Keratinocyte (primary cell): ENCODE measurements at regions not wholly inside any gene's neighbourhood (a gene's known extent, or its start where the extent isn't known, plus 50 kb on each side); places are given as distances from the start of the nearest gene placed in this dataset.

Experiments
- DNase-seq: peaks from one replicate; pipeline ENCODE4 v3.0.0-alpha.2; 2011; ENCODE audit warnings: low read depth, missing footprints, low spot score
- FAIRE-seq: peaks from 2 replicates; lab custom pipeline; 2011; peaks lifted over from hg19 to GRCh38; lab: Jason Lieb, UNC
- H2AFZ ChIP-seq: 2 replicates; pipeline ENCODE4 v1.6.0; 2012; ENCODE audit warnings: low read length, control low read depth, inconsistent platforms; ENCODE audit not compliant: control insufficient read depth
- H3K27ac ChIP-seq: 2 replicates; pipeline ENCODE4 v1.5.1; 2011; ENCODE audit warnings: low read length; ENCODE audit not compliant: control insufficient read depth, insufficient read depth
- H3K27me3 ChIP-seq: 3 replicates; pipeline ENCODE4 v1.6.0; 2011; ENCODE audit warnings: low read length; ENCODE audit not compliant: control insufficient read depth, insufficient read depth; ENCODE audit errors: extremely low read depth
- H3K36me3 ChIP-seq, 2 experiments: 2 replicates in 1 of 2; 3 replicates in 1 of 2; pipeline ENCODE4 v1.5.1; 2011; ENCODE audit warnings: low read length in 2 of 2, mild to moderate bottlenecking in 1 of 2; ENCODE audit not compliant: control insufficient read depth in 2 of 2, insufficient read depth in 2 of 2; ENCODE audit errors: extremely low read depth in 1 of 2
- H3K4me1 ChIP-seq: 3 replicates; pipeline ENCODE4 v1.5.1; 2011; ENCODE audit warnings: low read length; ENCODE audit not compliant: control insufficient read depth, insufficient read depth; ENCODE audit errors: extremely low read depth
- H3K4me2 ChIP-seq: 3 replicates; pipeline ENCODE4 v1.6.0; 2011; ENCODE audit warnings: low read depth, low read length; ENCODE audit not compliant: control insufficient read depth, insufficient read depth; ENCODE audit errors: extremely low read depth
- H3K4me3 ChIP-seq, 3 experiments: fragments of 200-600 bp in 1 of 3; sonication (generic) in 1 of 3; 2 replicates in 2 of 3; 3 replicates in 1 of 3; pipeline ENCODE4 v1.5.1; 2011 to 2016; ENCODE audit warnings: low read length in 3 of 3, mild to moderate bottlenecking in 3 of 3, control low read depth in 2 of 3, inconsistent platforms in 1 of 3, low read depth in 1 of 3, mixed read lengths in 1 of 3, mixed run types in 1 of 3, moderate library complexity in 1 of 3; ENCODE audit not compliant: control insufficient read depth in 2 of 3, insufficient read depth in 2 of 3; ENCODE audit errors: extremely low read depth in 1 of 3
- H3K79me2 ChIP-seq: 2 replicates; pipeline ENCODE4 v1.6.0; 2012; ENCODE audit warnings: low read length; ENCODE audit not compliant: control insufficient read depth, insufficient read depth
- H3K9ac ChIP-seq: 3 replicates; pipeline ENCODE4 v1.6.0; 2011; ENCODE audit warnings: low read length; ENCODE audit not compliant: control insufficient read depth, insufficient read depth; ENCODE audit errors: extremely low read depth
- H3K9me1 ChIP-seq: 3 replicates; pipeline ENCODE4 v1.6.0; 2011; ENCODE audit warnings: low read length; ENCODE audit not compliant: control insufficient read depth, insufficient read depth; ENCODE audit errors: extremely low read depth
- H3K9me3 ChIP-seq: 2 replicates; pipeline ENCODE4 v1.5.1; 2012; ENCODE audit warnings: low read depth, low read length; ENCODE audit not compliant: control insufficient read depth
- H4K20me1 ChIP-seq: 3 replicates; pipeline ENCODE4 v1.6.0; 2011; ENCODE audit warnings: low read length; ENCODE audit not compliant: control insufficient read depth, insufficient read depth; ENCODE audit errors: extremely low read depth
- CTCF ChIP-seq, 3 experiments: IDR thresholded peaks in 1 of 3; conservative IDR thresholded peaks in 1 of 3; optimal IDR thresholded peaks in 1 of 3; 2 replicates in 2 of 3; 3 replicates in 1 of 3; pipeline versions ENCODE3 to v1.5.1; 2011; ENCODE audit warnings: low read length in 3 of 3, mild to moderate bottlenecking in 3 of 3, moderate library complexity in 2 of 3, control low read depth in 1 of 3, inconsistent platforms in 1 of 3; ENCODE audit not compliant: insufficient read depth in 2 of 3; ENCODE audit errors: extremely low read depth in 1 of 3
- EZH2 ChIP-seq: IDR thresholded peaks from one replicate; pipeline ENCODE4 v1.6.1; 2012; ENCODE audit warnings: inconsistent platforms, mild to moderate bottlenecking, low read length, moderate library complexity
- dilution Hi-C: fragments of 300-500 bp; cut with MboI; formaldehyde crosslinking; loops from one replicate; pipeline ENCODE4 v1.7.0; 2020; ENCODE audit warnings: low sequenced_read_pairs; ENCODE audit not compliant: extremely low pct_ligation_motif_present

DNA sequence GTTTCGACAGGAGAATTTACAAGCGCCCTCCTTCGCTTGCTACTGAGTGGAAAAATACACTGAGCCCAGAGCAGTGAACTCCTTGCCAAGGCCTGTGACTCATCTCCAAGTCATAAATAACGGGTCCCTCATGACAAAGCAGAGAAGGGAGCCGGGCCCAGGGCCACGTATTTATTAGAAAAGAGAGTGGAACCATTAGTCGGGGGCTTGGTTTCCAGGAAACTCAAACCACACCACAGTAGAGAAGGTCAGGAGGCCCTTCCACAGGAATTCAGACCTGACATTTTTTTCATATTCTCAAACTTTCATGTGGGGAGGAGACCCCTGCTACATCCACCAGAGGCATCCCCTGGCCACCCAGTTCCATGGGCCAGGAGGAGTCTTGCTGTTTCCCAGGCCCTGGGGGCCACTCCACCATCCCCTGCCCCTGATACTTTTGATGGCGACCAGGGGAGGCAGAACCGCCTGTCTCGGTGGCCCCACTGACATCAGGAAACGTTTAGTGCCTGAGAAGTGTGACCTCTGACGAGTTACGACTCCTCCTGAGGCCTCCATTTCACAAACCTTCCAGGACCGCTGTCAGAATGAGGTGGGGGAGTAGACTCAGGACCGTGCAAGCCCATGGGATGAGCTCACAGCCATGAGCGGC lies 289.7 kb downstream of the DYSF start:
- no peak for DNase-seq
- Histone ChIP-seq H3K79me2 (no peaks in the 10 kb centered on the region), H3K4me3 (no peak overlapping the region), H3K9ac (no peak overlapping the region), H3K4me1 (peaks cover 24% of the 10 kb centered on the region), H3K27me3 (no peaks in the 10 kb centered on the region), H3K27ac (no peak overlapping the region), H3K9me3 (no peaks in the 10 kb centered on the region), H4K20me1 (no peaks in the 10 kb centered on the region), H2AFZ (no peak overlapping the region), H3K36me3 (no peaks in the 10 kb centered on the region), H3K4me2 (no peak overlapping the region), H3K9me1 (peaks cover 2% of the 10 kb centered on the region)
- dilution Hi-C loops = no loop called here
- no peak for TF ChIP-seq CTCF (optimal IDR thresholded peaks at IDR 0.05 in 1 of 3, IDR thresholded peaks at IDR 0.05 in 1 of 3, conservative IDR thresholded peaks at IDR 0.05 in 1 of 3; ENCODE audit: extremely low read depth in 1 of 3, insufficient read depth in 2 of 3, low read length in 3 of 3)
- no peak for TF ChIP-seq EZH2
- no peak for FAIRE-seq

DNA sequence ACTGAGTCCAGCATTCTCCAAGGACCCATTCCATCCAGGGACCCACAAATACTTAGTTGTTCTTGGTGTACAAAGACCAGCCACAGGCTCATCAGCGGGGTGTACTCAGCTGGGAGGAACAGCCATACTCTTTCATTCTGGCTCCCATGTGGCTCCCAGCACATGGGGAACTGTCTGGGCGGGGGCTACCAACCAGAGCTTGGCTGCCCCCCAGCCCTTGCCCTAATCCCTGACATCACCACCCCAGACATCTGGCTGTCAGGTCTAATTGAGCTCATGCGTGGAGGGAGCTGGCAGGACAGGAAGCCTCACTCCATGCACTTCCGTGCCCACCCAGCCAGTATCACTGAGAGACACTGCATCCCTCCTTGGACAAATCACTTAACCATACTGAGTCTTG lies 283.6 kb downstream of the DYSF start:
- Histone ChIP-seq H4K20me1 (no peaks in the 10 kb centered on the region), H3K4me1 (no peaks in the 10 kb centered on the region), H3K4me2 (no peak overlapping the region), H3K36me3 (no peaks in the 10 kb centered on the region), H3K9ac (no peak overlapping the region), H3K4me3 (no peak overlapping the region), H3K79me2 (no peaks in the 10 kb centered on the region), H3K9me1 (no peaks in the 10 kb centered on the region), H3K27me3 (no peaks in the 10 kb centered on the region), H2AFZ (no peak overlapping the region), H3K9me3 (no peaks in the 10 kb centered on the region), H3K27ac (no peak overlapping the region)
- TF ChIP-seq EZH2 = no peak
- TF ChIP-seq CTCF (optimal IDR thresholded peaks at IDR 0.05 in 1 of 3, IDR thresholded peaks at IDR 0.05 in 1 of 3, conservative IDR thresholded peaks at IDR 0.05 in 1 of 3; ENCODE audit: extremely low read depth in 1 of 3, insufficient read depth in 2 of 3, low read length in 3 of 3) = no peak
- DNase-seq (no peak), FAIRE-seq (no peak)
- dilution Hi-C loops = no loop called here
